ENCODE measurements at regions not wholly inside any gene's neighbourhood (a gene's known extent, or its start where the extent isn't known, plus 50 kb on each side); places are given as distances from the start of the nearest gene placed in this dataset.

GRCh38 chr20:55194947-55195346 is 719.6 kb downstream of the DOK5 start:
- H3K4me1 Mint-ChIP-seq: no peaks in the 10 kb centered on the region
- no peak overlapping the region for H3K27ac Mint-ChIP-seq
- H3K4me3 Mint-ChIP-seq: no peak overlapping the region
- TF ChIP-seq, protein P1, sequence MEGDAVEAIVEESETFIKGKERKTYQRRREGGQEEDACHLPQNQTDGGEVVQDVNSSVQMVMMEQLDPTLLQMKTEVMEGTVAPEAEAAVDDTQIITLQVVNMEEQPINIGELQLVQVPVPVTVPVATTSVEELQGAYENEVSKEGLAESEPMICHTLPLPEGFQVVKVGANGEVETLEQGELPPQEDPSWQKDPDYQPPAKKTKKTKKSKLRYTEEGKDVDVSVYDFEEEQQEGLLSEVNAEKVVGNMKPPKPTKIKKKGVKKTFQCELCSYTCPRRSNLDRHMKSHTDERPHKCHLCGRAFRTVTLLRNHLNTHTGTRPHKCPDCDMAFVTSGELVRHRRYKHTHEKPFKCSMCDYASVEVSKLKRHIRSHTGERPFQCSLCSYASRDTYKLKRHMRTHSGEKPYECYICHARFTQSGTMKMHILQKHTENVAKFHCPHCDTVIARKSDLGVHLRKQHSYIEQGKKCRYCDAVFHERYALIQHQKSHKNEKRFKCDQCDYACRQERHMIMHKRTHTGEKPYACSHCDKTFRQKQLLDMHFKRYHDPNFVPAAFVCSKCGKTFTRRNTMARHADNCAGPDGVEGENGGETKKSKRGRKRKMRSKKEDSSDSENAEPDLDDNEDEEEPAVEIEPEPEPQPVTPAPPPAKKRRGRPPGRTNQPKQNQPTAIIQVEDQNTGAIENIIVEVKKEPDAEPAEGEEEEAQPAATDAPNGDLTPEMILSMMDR (IDR thresholded peaks at IDR 0.05; ENCODE audit: unreplicated experiment in 3 of 3): no peak
- no peaks in the 10 kb centered on the region for H3K9me3 Mint-ChIP-seq
- no peaks in the 10 kb centered on the region for H3K27me3 Mint-ChIP-seq (ENCODE audit: low read depth)
- H3K36me3 Mint-ChIP-seq (ENCODE audit: low read depth): no peaks in the 10 kb centered on the region

DNA sequence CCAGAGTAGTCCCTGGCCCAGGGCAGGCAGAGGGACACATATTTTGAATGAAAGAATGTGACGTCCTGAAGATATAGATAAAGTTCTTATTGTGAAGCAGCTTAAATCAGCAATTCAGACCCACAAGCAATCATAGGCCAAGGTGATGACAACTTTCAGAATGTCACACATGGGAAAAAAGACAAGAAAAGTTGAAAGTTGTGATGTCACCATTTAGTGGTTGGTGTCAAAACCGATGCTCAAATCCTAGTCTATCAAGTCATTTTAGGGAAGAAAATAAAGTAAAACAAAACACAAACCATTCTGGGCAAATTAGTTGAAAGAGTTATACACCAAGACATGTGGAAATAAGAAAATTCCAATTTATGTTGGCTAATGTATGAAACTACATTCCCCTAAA is 710.8 kb downstream of the DOK5 start:
- Mint-ChIP-seq H3K4me3 (no peak overlapping the region), H3K36me3 (ENCODE audit: low read depth) (no peaks in the 10 kb centered on the region), H3K27me3 (ENCODE audit: low read depth) (no peaks in the 10 kb centered on the region), H3K4me1 (no peaks in the 10 kb centered on the region), H3K9me3 (peaks cover 6% of the 10 kb centered on the region), H3K27ac (no peak overlapping the region)
- TF ChIP-seq, protein P1 (IDR thresholded peaks at IDR 0.05; ENCODE audit: unreplicated experiment in 3 of 3): no peak

- H3K9me3 Mint-ChIP-seq: peaks cover 6% of the 10 kb centered on the region
- H3K4me1 Mint-ChIP-seq: peaks cover 17% of the 10 kb centered on the region
- H3K4me3 Mint-ChIP-seq: no peak overlapping the region
- TF ChIP-seq, protein P1 (IDR thresholded peaks at IDR 0.05; ENCODE audit: unreplicated experiment in 3 of 3): no peak
- H3K27me3 Mint-ChIP-seq (ENCODE audit: low read depth): peaks cover 3% of the 10 kb centered on the region
- peak overlapping the region in 1 of 3 experiments; percentile 88 for H3K27ac Mint-ChIP-seq
- no peaks in the 10 kb centered on the region for H3K36me3 Mint-ChIP-seq (ENCODE audit: low read depth)
Observed at GRCh38 chr20:55175081-55175480, 699.7 kb downstream of the DOK5 start.

DNA sequence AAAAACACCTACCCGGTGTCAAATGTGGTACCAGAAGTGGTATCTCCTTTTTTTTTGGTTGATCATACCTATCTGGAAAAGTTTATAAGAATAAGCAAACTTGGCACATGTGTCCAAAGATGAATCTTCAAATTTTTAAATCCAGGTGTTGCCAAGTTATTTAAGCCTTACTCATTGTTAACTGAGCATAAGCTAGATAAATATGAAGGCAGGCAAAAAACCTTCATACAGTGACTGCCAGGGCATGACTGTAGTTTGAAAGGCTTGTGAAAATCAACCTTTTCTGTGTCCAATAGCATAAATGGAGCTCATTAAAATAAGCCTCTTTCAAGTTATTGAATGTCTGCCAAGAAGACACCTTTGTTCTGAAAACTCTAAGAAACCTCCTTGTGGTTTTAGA is 699.2 kb downstream of the DOK5 start:
- H3K36me3 Mint-ChIP-seq (ENCODE audit: low read depth): no peaks in the 10 kb centered on the region
- H3K9me3 Mint-ChIP-seq: peaks cover 2% of the 10 kb centered on the region
- no peaks in the 10 kb centered on the region for H3K27me3 Mint-ChIP-seq (ENCODE audit: low read depth)
- TF ChIP-seq, protein P1 (IDR thresholded peaks at IDR 0.05; ENCODE audit: unreplicated experiment in 3 of 3): no peak
- H3K4me3 Mint-ChIP-seq: no peak overlapping the region
- H3K4me1 Mint-ChIP-seq: peaks cover 17% of the 10 kb centered on the region
- peak overlapping the region in 1 of 3 experiments; percentile 88 for H3K27ac Mint-ChIP-seq

GRCh38 chr20:55174172-55174571 is 698.8 kb downstream of the DOK5 start:
- H3K4me1 Mint-ChIP-seq: peaks cover 17% of the 10 kb centered on the region
- H3K27me3 Mint-ChIP-seq (ENCODE audit: low read depth): no peaks in the 10 kb centered on the region
- H3K4me3 Mint-ChIP-seq: no peak overlapping the region
- no peaks in the 10 kb centered on the region for H3K36me3 Mint-ChIP-seq (ENCODE audit: low read depth)
- TF ChIP-seq, protein P1 (IDR thresholded peaks at IDR 0.05; ENCODE audit: unreplicated experiment in 3 of 3): no peak
- H3K27ac Mint-ChIP-seq: peak overlapping the region in 2 of 3 experiments; percentile 6 to 88
- peaks cover 2% of the 10 kb centered on the region for H3K9me3 Mint-ChIP-seq

DNA sequence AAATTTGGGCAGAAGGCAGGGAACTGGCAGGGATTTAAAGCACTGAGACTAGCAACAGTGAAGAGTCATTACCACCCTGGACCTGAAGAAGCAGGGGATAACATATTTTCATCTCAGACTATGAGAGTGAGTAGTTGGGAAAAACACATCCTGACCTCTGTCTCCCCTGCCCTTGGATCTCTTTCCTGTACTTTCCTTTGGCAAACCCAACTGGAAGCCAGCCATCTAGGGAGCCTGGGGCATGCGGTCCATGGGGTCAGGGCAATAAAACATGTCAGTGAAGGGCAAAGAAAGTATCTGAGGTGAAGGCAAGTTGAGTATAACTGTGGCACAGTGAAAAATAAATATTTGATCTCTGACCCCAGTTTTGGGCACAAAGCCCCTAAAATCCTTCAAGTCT is 698.2 kb downstream of the DOK5 start:
- Mint-ChIP-seq H3K36me3 (ENCODE audit: low read depth) (no peaks in the 10 kb centered on the region), H3K4me1 (peaks cover 17% of the 10 kb centered on the region), H3K4me3 (no peak overlapping the region), H3K27ac (peak overlapping the region in 2 of 3 experiments; percentile 23 to 88), H3K27me3 (ENCODE audit: low read depth) (no peaks in the 10 kb centered on the region), H3K9me3 (peaks cover 2% of the 10 kb centered on the region)
- TF ChIP-seq, protein P1 (IDR thresholded peaks at IDR 0.05; ENCODE audit: unreplicated experiment in 3 of 3): no peak
